Omental fat pad (tissue), 3 donors: ENCODE measurements at regions not wholly inside any gene's neighbourhood (a gene's known extent, or its start where the extent isn't known, plus 50 kb on each side); places are given as distances from the start of the nearest gene placed in this dataset.

Source experiments
- ATAC-seq: fragments of 150-250 bp; one replicate; pipeline ENCODE4 v1.9.1; 2016; ENCODE audit warnings: mild to moderate bottlenecking, moderate library complexity; ENCODE audit not compliant: low FRiP score
- DNase-seq: peaks from one replicate; pipeline ENCODE4 v3.0.0-alpha.2; 2019; ENCODE audit warnings: low spot score
- CTCF ChIP-seq, 3 donors: fragments of 450-650 bp; IDR thresholded peaks; one replicate each; pipeline ENCODE4 v1.5.1; 2016 to 2017; ENCODE audit warnings: antibody characterized with exemption in 3 of 3, mild to moderate bottlenecking in 3 of 3, moderate library complexity in 2 of 3

GRCh38 chr12:93060666-93061472, 131.8 kb upstream of the EEA1 start:
- no peak for TF ChIP-seq CTCF (IDR thresholded peaks at IDR 0.05)
- ATAC-seq (no peak), DNase-seq (no peak)

GRCh38 chr12:93061473-93062419, 132.7 kb upstream of the EEA1 start:
- DNase-seq, result no peak
- ATAC-seq, result peak; percentile 60
- TF ChIP-seq CTCF (IDR thresholded peaks at IDR 0.05), result no peak

GRCh38 chr12:93065896-93066295, 136.8 kb upstream of the EEA1 start:
- DNase-seq, result no peak
- ATAC-seq, result no peak
- no peak for TF ChIP-seq CTCF (IDR thresholded peaks at IDR 0.05)

- no peak for TF ChIP-seq CTCF (IDR thresholded peaks at IDR 0.05)
- DNase-seq (no peak), ATAC-seq (no peak)
Measured at GRCh38 chr12:93072340-93072739, 143.2 kb upstream of the EEA1 start.

- DNase-seq (no peak), ATAC-seq (no peak)
- no peak for TF ChIP-seq CTCF (IDR thresholded peaks at IDR 0.05)
Measured at GRCh38 chr12:93073324-93073723, 144.2 kb upstream of the EEA1 start.

- TF ChIP-seq CTCF (IDR thresholded peaks at IDR 0.05), result no peak
- DNase-seq (no peak), ATAC-seq (no peak)
Measured at GRCh38 chr12:93078059-93078458, 149.0 kb upstream of the EEA1 start.
